NB4 (cell line): ENCODE measurements at regions not wholly inside any gene's neighbourhood (a gene's known extent, or its start where the extent isn't known, plus 50 kb on each side); places are given as distances from the start of the nearest gene placed in this dataset.
"Not testable (repeated sequence)": the region's sequence is repeated elsewhere in the genome, so short reads cannot be mapped to it uniquely, and the experiment has no call there.

Experiments
- CTCF ChIP-seq: IDR thresholded peaks from one replicate; pipeline ENCODE4 v1.5.1; 2012; ENCODE audit warnings: low read depth, low read length
- POLR2A ChIP-seq: IDR thresholded peaks from 2 replicates; pipeline ENCODE4 v1.6.1; 2011; ENCODE audit warnings: mild to moderate bottlenecking; ENCODE audit not compliant: insufficient read length; ENCODE audit errors: extremely low read depth

DNA sequence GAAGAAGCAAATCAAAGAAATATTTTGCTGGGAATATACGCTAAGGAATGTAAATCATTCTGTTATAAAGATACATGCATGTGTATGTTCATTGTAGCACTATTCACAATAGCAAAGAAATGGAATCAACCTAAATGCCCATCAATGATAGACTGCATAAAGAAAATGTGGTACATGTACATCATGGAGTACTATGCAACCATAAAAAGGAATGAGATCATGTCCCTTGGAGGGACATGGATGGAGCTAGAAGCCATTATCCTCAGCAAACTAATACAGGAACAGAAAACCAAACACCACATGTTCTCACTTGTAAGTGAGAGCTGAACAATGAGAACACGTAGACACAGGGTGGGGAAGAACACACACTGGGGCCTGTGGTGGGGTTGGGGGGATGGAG lies 100.7 kb downstream of the FOXD2 start:
- not testable (repeated sequence) for TF ChIP-seq CTCF, POLR2A
